Kidney (tissue), 13 donors: ENCODE measurements at regions not wholly inside any gene's neighbourhood (a gene's known extent, or its start where the extent isn't known, plus 50 kb on each side); places are given as distances from the start of the nearest gene placed in this dataset.

Source experiments
- DNase-seq, 5 donors: peaks; one replicate each; pipeline ENCODE4 v3.0.0-alpha.2; 2013 to 2020
- FAIRE-seq: peaks from 2 replicates; lab custom pipeline; 2012; peaks lifted over from hg19 to GRCh38; lab: Jason Lieb, UNC
- H3K27ac ChIP-seq, 2 donors: one replicate each; pipeline ENCODE4 v1.7.0; 2013; ENCODE audit warnings: low read depth in 2 of 2, low read length in 2 of 2, inconsistent platforms in 1 of 2
- H3K27me3 ChIP-seq: one replicate; pipeline ENCODE4 v1.7.1; 2013; ENCODE audit warnings: low read length, inconsistent platforms; ENCODE audit not compliant: control insufficient read depth, insufficient read depth
- H3K36me3 ChIP-seq, 3 donors: one replicate each; pipeline versions ENCODE4 v1.7.0 to v1.7.1; 2013; ENCODE audit warnings: low read length in 3 of 3, control low read depth in 1 of 3, inconsistent platforms in 1 of 3; ENCODE audit not compliant: insufficient read depth in 3 of 3, control insufficient read depth in 2 of 3
- H3K4me1 ChIP-seq, 3 donors: one replicate each; pipeline versions ENCODE4 v1.7.0 to v1.7.1; 2013; ENCODE audit warnings: low read length in 3 of 3, inconsistent platforms in 1 of 3, low read depth in 1 of 3; ENCODE audit not compliant: control insufficient read depth in 2 of 3, insufficient read depth in 2 of 3
- H3K4me3 ChIP-seq, 3 donors: one replicate each; pipeline versions ENCODE4 v1.7.0 to v1.8.1; 2013; ENCODE audit warnings: low read length in 3 of 3, control low read depth in 1 of 3, inconsistent platforms in 1 of 3
- H3K9ac ChIP-seq, 3 donors: one replicate each; pipeline versions ENCODE4 v1.7.0 to v1.7.1; 2013; ENCODE audit warnings: low read length in 3 of 3, control low read depth in 1 of 3, inconsistent platforms in 1 of 3
- H3K9me3 ChIP-seq, 3 donors: one replicate each; pipeline versions ENCODE4 v1.7.0 to v1.7.1; 2013; ENCODE audit warnings: low read length in 3 of 3, control low read depth in 1 of 3, inconsistent platforms in 1 of 3; ENCODE audit not compliant: control insufficient read depth in 2 of 3, insufficient read depth in 1 of 3
- intact Hi-C: fragments of 100-400 bp; cut with DNase I; formaldehyde crosslinking; loops from one replicate; pipeline ENCODE4 v1.11.1; 2022
- TF ChIP-seq, protein P1 (sequence below): IDR thresholded peaks from 3 replicates; pipeline ENCODE4 v1.5.1; 2012; ENCODE audit warnings: mild to moderate bottlenecking, moderate library complexity, borderline replicate concordance; ENCODE audit not compliant: insufficient read depth; ENCODE audit errors: extremely low read depth
- donor health status: control.
- donor health status: control.
- donor health status: control.
- donor health status: control.
- donor health status: control.
- donor health status: DM: yes; HTN: yes; CAD: no.
- donor health status: Normal renal cell carcinoma (clear cell type).

DNA sequence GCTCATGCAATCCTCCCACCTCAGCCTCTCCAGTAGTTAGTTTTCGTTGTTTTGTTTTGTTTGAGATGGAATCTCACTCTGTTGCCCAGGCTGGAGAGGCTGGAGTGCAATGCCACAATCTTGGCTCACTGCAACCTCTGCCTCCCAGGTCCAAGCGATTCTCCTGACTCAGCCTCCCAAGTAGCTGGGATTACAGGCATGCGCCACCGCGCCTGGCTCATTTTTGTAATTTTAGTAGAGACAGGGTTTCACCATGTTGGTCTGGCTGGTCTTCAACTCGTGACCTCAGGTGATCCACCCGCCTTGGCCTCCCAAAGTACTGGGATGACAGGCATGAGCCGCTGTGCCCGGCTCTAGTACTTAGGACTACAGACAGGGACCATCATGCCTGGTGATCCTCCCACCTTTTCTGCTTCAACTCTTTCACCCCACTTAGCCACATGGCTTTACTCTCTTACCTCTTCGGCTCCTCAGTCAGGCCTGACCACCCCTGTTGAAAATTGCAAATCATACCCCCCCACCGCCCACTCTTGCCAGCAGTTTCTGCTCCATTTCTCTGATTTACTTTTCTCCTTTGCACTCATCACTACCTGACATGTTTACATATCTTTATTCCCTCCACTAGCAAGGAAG is 157.1 kb upstream of the GRK3 start:
- Histone ChIP-seq H3K4me1 (peaks cover 2 to 22% (median 16%) of the 10 kb centered on the region in 3 donors), H3K27ac (no peak overlapping the region), H3K9me3 (no peaks in the 10 kb centered on the region), H3K4me3 (no peak overlapping the region), H3K36me3 (no peaks in the 10 kb centered on the region), H3K9ac (no peak overlapping the region), H3K27me3 (no peaks in the 10 kb centered on the region)
- intact Hi-C loops: no loop called here
- TF ChIP-seq, protein P1, sequence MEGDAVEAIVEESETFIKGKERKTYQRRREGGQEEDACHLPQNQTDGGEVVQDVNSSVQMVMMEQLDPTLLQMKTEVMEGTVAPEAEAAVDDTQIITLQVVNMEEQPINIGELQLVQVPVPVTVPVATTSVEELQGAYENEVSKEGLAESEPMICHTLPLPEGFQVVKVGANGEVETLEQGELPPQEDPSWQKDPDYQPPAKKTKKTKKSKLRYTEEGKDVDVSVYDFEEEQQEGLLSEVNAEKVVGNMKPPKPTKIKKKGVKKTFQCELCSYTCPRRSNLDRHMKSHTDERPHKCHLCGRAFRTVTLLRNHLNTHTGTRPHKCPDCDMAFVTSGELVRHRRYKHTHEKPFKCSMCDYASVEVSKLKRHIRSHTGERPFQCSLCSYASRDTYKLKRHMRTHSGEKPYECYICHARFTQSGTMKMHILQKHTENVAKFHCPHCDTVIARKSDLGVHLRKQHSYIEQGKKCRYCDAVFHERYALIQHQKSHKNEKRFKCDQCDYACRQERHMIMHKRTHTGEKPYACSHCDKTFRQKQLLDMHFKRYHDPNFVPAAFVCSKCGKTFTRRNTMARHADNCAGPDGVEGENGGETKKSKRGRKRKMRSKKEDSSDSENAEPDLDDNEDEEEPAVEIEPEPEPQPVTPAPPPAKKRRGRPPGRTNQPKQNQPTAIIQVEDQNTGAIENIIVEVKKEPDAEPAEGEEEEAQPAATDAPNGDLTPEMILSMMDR: no peak
- DNase-seq: peak in 2 of 5 donors; percentile 14 to 41
- no peak for FAIRE-seq

DNA sequence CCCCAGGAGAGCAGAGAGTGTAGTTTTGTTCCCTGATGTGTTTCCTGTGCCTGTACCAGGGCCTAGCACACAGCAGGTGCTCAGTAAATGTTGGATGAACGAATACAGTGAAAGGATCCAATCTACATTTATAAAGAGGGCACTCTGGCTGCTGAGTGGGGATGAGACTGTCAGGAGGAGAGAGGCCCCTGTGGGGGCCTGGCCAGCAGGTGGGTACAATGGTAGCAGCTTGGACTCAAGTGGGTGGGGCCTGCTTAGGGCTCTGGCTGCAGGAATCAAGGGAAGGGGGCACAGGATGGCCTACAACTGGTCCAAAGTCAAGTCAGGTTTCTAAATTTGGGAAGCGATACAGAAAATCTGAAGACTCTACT is 156.6 kb upstream of the GRK3 start:
- FAIRE-seq (no peak), DNase-seq (peak in 2 of 5 donors; percentile 12 to 21)
- H3K27ac ChIP-seq: no peak overlapping the region
- TF ChIP-seq, protein P1: no peak
- intact Hi-C loops: no loop called here
- no peaks in the 10 kb centered on the region for H3K36me3 ChIP-seq
- H3K4me1 ChIP-seq: peaks cover 2 to 18% (median 11%) of the 10 kb centered on the region in 3 donors
- H3K27me3 ChIP-seq: no peaks in the 10 kb centered on the region
- H3K4me3 ChIP-seq: no peak overlapping the region
- no peak overlapping the region for H3K9ac ChIP-seq
- no peaks in the 10 kb centered on the region for H3K9me3 ChIP-seq

DNA sequence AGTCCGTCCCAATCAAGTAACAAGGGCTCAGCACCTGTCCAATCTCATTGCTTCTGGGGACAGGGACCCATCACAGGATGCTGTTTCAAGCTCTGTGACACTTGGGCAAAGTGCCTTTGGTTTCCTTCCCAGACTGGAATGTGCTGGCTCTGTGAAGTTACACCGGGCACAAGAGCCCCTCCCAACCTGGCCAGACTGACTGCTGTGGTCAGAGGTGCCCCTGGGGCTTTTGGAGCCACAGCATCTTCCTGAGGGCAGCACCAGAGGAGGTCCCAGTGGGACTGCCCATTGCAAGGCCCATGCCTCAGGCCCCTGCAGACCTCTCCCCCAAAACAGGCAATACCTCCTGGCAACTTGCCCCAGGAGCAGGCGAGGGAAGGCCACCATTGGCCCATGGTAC is 155.2 kb upstream of the GRK3 start:
- Histone ChIP-seq H3K27me3 (no peaks in the 10 kb centered on the region), H3K9ac (no peak overlapping the region), H3K9me3 (peaks cover 0 to 3% (median 0%) of the 10 kb centered on the region in 3 donors), H3K4me1 (peaks cover 0 to 5% (median 2%) of the 10 kb centered on the region in 3 donors), H3K4me3 (no peak overlapping the region), H3K27ac (no peak overlapping the region), H3K36me3 (no peaks in the 10 kb centered on the region)
- DNase-seq (peak in 2 of 5 donors; percentile 26 to 52), FAIRE-seq (no peak)
- intact Hi-C loops: no loop called here
- TF ChIP-seq, protein P1: no peak
